ENCODE measurements at regions not wholly inside any gene's neighbourhood (a gene's known extent, or its start where the extent isn't known, plus 50 kb on each side); places are given as distances from the start of the nearest gene placed in this dataset.

- no peak for TF ChIP-seq CTCF (IDR thresholded peaks at IDR 0.05 in 4 of 5, conservative IDR thresholded peaks at IDR 0.05 in 1 of 5)
- no peak for TF ChIP-seq POLR2A (IDR thresholded peaks at IDR 0.05)
Measured at GRCh38 chr7:26013551-26014083, 138.4 kb upstream of the NFE2L3 start.

Measured in gastrocnemius medialis (tissue), 4 donors.